HCT116 (cell line): ENCODE measurements at regions not wholly inside any gene's neighbourhood (a gene's known extent, or its start where the extent isn't known, plus 50 kb on each side); places are given as distances from the start of the nearest gene placed in this dataset.

Experiments
- ATAC-seq: fragments of 200-7000 bp; cut with Tn5 transposase; 2 replicates; pipeline ENCODE4 v1.9.1; 2020; ENCODE audit warnings: mild to moderate bottlenecking, moderate library complexity
- BruUV-seq: library from RNA; stranded (reverse); fragments of 400-500 nt; replicated peaks from 2 replicates; lab custom pipeline; 2021; lab: Mats Ljungman, UMichigan
- CTCF ChIA-PET: fragments of 300-600 bp; sonication (Branson Sonifier 250); formaldehyde crosslinking; loops from one replicate; lab custom pipeline; 2021; ENCODE audit warnings: antibody characterized with exemption; lab: Charles Lee
- POLR2A ChIA-PET: fragments of 300-600, 350-600 bp; sonication (Branson Sonifier 250); formaldehyde crosslinking; loops from one replicate; lab custom pipeline; 2021; ENCODE audit warnings: antibody characterized with exemption; lab: Charles Lee
- RAD21 ChIA-PET, 2 experiments: fragments of 300-600 bp; sonication (Branson Sonifier 250); formaldehyde crosslinking; loops; one replicate each; lab custom pipeline; 2023; ENCODE audit warnings: low total read pairs in 2 of 2; ENCODE audit not compliant: uncharacterized antibody in 2 of 2, unreplicated experiment in 2 of 2, low non-redundant PET in 1 of 2; lab: Charles Lee
- DNase-seq: peaks from one replicate; pipeline ENCODE4 v3.0.0-alpha.2; 2010; ENCODE audit warnings: low read depth, low spot score
- H2AFZ ChIP-seq: fragments of 200-600 bp; shearing (Covaris generic), sonication (generic); 2 replicates; pipeline ENCODE4 v1.6.1; 2017; ENCODE audit warnings: low read depth, mixed run types, mixed read lengths, antibody characterized with exemption, low read length; ENCODE audit not compliant: poor library complexity, severe bottlenecking
- H3K27ac ChIP-seq: 2 replicates; pipeline ENCODE4 v1.5.1; 2012; ENCODE audit warnings: low read depth, low read length
- H3K27me3 ChIP-seq: fragments of 200-600 bp; sonication (generic); 2 replicates; pipeline ENCODE4 v1.6.1; 2016; ENCODE audit warnings: mixed run types, low read length, mixed read lengths; ENCODE audit not compliant: insufficient read depth
- H3K36me3 ChIP-seq, 2 experiments: fragments of 200-500 bp in 1 of 2; fragments of 200-600 bp in 1 of 2; sonication (Bioruptor generic) in 1 of 2; sonication (generic) in 1 of 2; 2 replicates each; pipeline versions ENCODE4 v1.5.1 to v1.6.1; 2014 to 2016; ENCODE audit warnings: low read length in 2 of 2, inconsistent platforms in 1 of 2, mixed read lengths in 1 of 2, mixed run types in 1 of 2; ENCODE audit not compliant: insufficient read depth in 2 of 2, control insufficient read depth in 1 of 2
- H3K4me1 ChIP-seq, 2 experiments: fragments of 200-600 bp in 1 of 2; sonication (generic) in 1 of 2; 2 replicates each; pipeline versions ENCODE4 v1.5.1 to v1.6.1; 2012 to 2017; ENCODE audit warnings: low read length in 2 of 2, inconsistent platforms in 1 of 2, mild to moderate bottlenecking in 1 of 2, mixed read lengths in 1 of 2, mixed run types in 1 of 2, moderate library complexity in 1 of 2; ENCODE audit not compliant: insufficient read depth in 2 of 2, control insufficient read depth in 1 of 2
- H3K4me2 ChIP-seq: fragments of 200-600 bp; sonication (generic); 2 replicates; pipeline ENCODE4 v1.6.1; 2017; ENCODE audit warnings: mixed run types, low read length, mixed read lengths
- H3K4me3 ChIP-seq, 2 experiments: fragments of 200-600 bp in 1 of 2; sonication (generic) in 1 of 2; replicated peaks in 1 of 2; 2 replicates each; pipeline ENCODE4 v1.5.1; 2011 to 2016; ENCODE audit warnings: low read length in 2 of 2, control low read depth in 1 of 2, low read depth in 1 of 2, mild to moderate bottlenecking in 1 of 2, mixed read lengths in 1 of 2, mixed run types in 1 of 2
- H3K79me2 ChIP-seq: fragments of 200-600 bp; sonication (generic); 2 replicates; pipeline ENCODE4 v1.6.1; 2017; ENCODE audit warnings: mild to moderate bottlenecking, mixed run types, low read length, moderate library complexity, mixed read lengths; ENCODE audit not compliant: insufficient read depth
- H3K9ac ChIP-seq: fragments of 200-600 bp; sonication (generic); 2 replicates; pipeline ENCODE4 v1.6.1; 2016; ENCODE audit warnings: low read length, mixed read lengths
- H3K9me2 ChIP-seq: fragments of 200-600 bp; sonication (generic), shearing (Covaris generic); 2 replicates; pipeline ENCODE4 v1.6.1; 2017; ENCODE audit warnings: mixed run types, mild to moderate bottlenecking, moderate library complexity; ENCODE audit not compliant: insufficient read depth
- H3K9me3 ChIP-seq, 2 experiments: fragments of 200-500 bp in 1 of 2; fragments of 200-600 bp in 1 of 2; sonication (Bioruptor generic) in 1 of 2; sonication (generic) in 1 of 2; 2 replicates each; pipeline ENCODE4 v1.6.1; 2014 to 2017; ENCODE audit warnings: low read length in 2 of 2, mixed read lengths in 2 of 2, inconsistent platforms in 1 of 2, low read depth in 1 of 2, mild to moderate bottlenecking in 1 of 2, mixed run types in 1 of 2, moderate library complexity in 1 of 2; ENCODE audit not compliant: control insufficient read depth in 1 of 2, insufficient read depth in 1 of 2
- H4K20me1 ChIP-seq: fragments of 200-600 bp; sonication (generic), shearing (Covaris generic); 2 replicates; pipeline ENCODE4 v1.6.1; 2017; ENCODE audit warnings: mixed run types, mild to moderate bottlenecking, moderate library complexity; ENCODE audit not compliant: insufficient read depth
- CBX3 ChIP-seq: IDR thresholded peaks from 2 replicates; pipeline ENCODE4 v1.6.1; 2012; ENCODE audit warnings: low read depth
- CEBPB ChIP-seq: IDR thresholded peaks from 2 replicates; pipeline ENCODE4 v1.6.1; 2012; ENCODE audit warnings: low read depth
- CTCF ChIP-seq, 3 experiments: fragments of 200-600 bp in 1 of 3; sonication (generic) in 1 of 3; IDR thresholded peaks in 2 of 3; conservative IDR thresholded peaks in 1 of 3; 2 replicates each; pipeline ENCODE4 v1.5.1; 2012 to 2017; ENCODE audit warnings: low read depth in 2 of 3, low read length in 2 of 3, antibody characterized with exemption in 1 of 3, borderline replicate concordance in 1 of 3, control low read depth in 1 of 3, mild to moderate bottlenecking in 1 of 3, mixed read lengths in 1 of 3, mixed run types in 1 of 3, moderate library complexity in 1 of 3; ENCODE audit not compliant: insufficient read depth in 1 of 3
- EZH2phosphoT487 ChIP-seq: fragments of 200-600 bp; IDR thresholded peaks from 2 replicates; pipeline ENCODE4 v1.6.1; 2018; ENCODE audit warnings: antibody characterized with exemption, borderline replicate concordance
- FOSL1 ChIP-seq: IDR thresholded peaks from 2 replicates; pipeline ENCODE4 v1.6.1; 2012; ENCODE audit warnings: low read depth
- POLR2A ChIP-seq: IDR thresholded peaks from 2 replicates; pipeline ENCODE4 v1.7.0; 2011; ENCODE audit warnings: borderline replicate concordance; ENCODE audit not compliant: insufficient read depth, insufficient read length; ENCODE audit errors: extremely low read depth
- POLR2AphosphoS5 ChIP-seq: IDR thresholded peaks from 2 replicates; pipeline ENCODE4 v1.6.1; 2011; ENCODE audit warnings: mild to moderate bottlenecking, low read depth, low read length, moderate library complexity
- REST ChIP-seq: IDR thresholded peaks from 2 replicates; pipeline ENCODE4 v1.6.1; 2012; ENCODE audit warnings: low read depth
- SP1 ChIP-seq: IDR thresholded peaks from 2 replicates; pipeline ENCODE4 v1.6.1; 2012; ENCODE audit warnings: low read depth
- YY1 ChIP-seq: IDR thresholded peaks from 2 replicates; pipeline ENCODE4 v1.6.1; 2011; ENCODE audit warnings: low read length, low read depth, moderate library complexity, mild to moderate bottlenecking; ENCODE audit not compliant: insufficient replicate concordance; ENCODE audit errors: extremely low read depth
- ZNF274 ChIP-seq: fragments of 200-500 bp; sonication (Bioruptor generic); IDR thresholded peaks from 2 replicates; pipeline ENCODE4 v1.6.1; 2014; ENCODE audit warnings: mild to moderate bottlenecking, low read depth, low read length, inconsistent platforms
- intact Hi-C: fragments of 100-400 bp; cut with micrococcal nuclease; formaldehyde crosslinking; loops from 2 replicates; pipeline ENCODE4 v1.10.0; 2022
- TF ChIP-seq, protein P1 (sequence below): IDR thresholded peaks from 2 replicates; pipeline ENCODE4 v1.6.1; 2012
- TF ChIP-seq, protein P2 (sequence below): IDR thresholded peaks from 2 replicates; pipeline ENCODE4 v1.6.1; 2011; ENCODE audit warnings: mild to moderate bottlenecking, low read length, moderate library complexity; ENCODE audit not compliant: insufficient replicate concordance; ENCODE audit errors: extremely low read depth

GRCh38 chr12:90710711-90711110 lies 244.3 kb downstream of the CCER1 start:
- intact Hi-C loops, result no loop called here
- Histone ChIP-seq H3K9me2 (no peaks in the 10 kb centered on the region; the same call in 1 of the 2 replicates), H3K4me3 (no peak overlapping the region), H2AFZ (no peak overlapping the region), H3K27ac (no peak overlapping the region), H3K79me2 (no peaks in the 10 kb centered on the region), H3K9ac (no peak overlapping the region), H3K4me2 (no peak overlapping the region), H3K36me3 (no peaks in the 10 kb centered on the region), H3K9me3 (no peaks in the 10 kb centered on the region), H4K20me1 (no peaks in the 10 kb centered on the region), H3K4me1 (no peaks in the 10 kb centered on the region; a peak in 2 of 4 replicates), H3K27me3 (no peaks in the 10 kb centered on the region)
- ChIA-PET RAD21 (no interaction called here), POLR2A (no interaction called here), CTCF (no interaction called here)
- TF ChIP-seq YY1 (no peak), FOSL1 (no peak), CBX3 (no peak), ZNF274 (no peak)
- ATAC-seq (no peak), DNase-seq (no peak)
- BruUV-seq, result no TSS peak

DNA sequence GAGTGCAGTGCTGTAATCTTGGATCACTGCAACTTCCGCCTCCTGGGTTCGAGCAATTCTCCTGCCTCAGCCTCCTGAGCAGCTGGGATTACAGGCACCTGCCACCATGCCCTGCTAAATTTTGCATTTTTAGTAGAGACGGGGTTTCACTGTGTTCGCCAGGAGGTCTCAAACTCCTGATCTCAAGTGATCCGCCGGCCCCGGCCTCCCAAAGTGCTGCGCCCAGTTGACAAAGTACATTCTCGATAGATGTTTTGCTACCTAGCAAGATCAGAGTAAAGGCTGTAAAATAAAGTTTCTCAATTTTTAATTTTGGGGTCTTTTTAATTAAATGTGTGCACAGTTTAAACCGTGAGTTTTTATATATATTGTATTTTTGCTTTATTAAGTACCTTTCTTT lies 248.9 kb downstream of the CCER1 start:
- Histone ChIP-seq H3K9me2 (no peaks in the 10 kb centered on the region; the same call in 1 of the 2 replicates), H3K4me1 (no peaks in the 10 kb centered on the region), H2AFZ (no peak overlapping the region), H3K36me3 (no peaks in the 10 kb centered on the region), H3K27me3 (no peaks in the 10 kb centered on the region), H3K9me3 (no peaks in the 10 kb centered on the region), H3K27ac (no peak overlapping the region), H4K20me1 (no peaks in the 10 kb centered on the region), H3K79me2 (no peaks in the 10 kb centered on the region), H3K4me2 (no peak overlapping the region), H3K4me3 (no peak overlapping the region), H3K9ac (no peak overlapping the region)
- ATAC-seq (no peak), DNase-seq (no peak)
- no TSS peak for BruUV-seq
- CTCF ChIA-PET, result no interaction called here
- POLR2A ChIA-PET, result no interaction called here
- RAD21 ChIA-PET, result no interaction called here
- intact Hi-C loops, result no loop called here
- no peak for TF ChIP-seq POLR2AphosphoS5
- TF ChIP-seq EZH2phosphoT487, result no peak
- no peak for TF ChIP-seq SP1
- TF ChIP-seq, protein P1, sequence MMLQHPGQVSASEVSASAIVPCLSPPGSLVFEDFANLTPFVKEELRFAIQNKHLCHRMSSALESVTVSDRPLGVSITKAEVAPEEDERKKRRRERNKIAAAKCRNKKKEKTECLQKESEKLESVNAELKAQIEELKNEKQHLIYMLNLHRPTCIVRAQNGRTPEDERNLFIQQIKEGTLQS, result no peak
- TF ChIP-seq CEBPB, result no peak
- no peak for TF ChIP-seq POLR2A
- TF ChIP-seq REST, result no peak
- TF ChIP-seq, protein P2, sequence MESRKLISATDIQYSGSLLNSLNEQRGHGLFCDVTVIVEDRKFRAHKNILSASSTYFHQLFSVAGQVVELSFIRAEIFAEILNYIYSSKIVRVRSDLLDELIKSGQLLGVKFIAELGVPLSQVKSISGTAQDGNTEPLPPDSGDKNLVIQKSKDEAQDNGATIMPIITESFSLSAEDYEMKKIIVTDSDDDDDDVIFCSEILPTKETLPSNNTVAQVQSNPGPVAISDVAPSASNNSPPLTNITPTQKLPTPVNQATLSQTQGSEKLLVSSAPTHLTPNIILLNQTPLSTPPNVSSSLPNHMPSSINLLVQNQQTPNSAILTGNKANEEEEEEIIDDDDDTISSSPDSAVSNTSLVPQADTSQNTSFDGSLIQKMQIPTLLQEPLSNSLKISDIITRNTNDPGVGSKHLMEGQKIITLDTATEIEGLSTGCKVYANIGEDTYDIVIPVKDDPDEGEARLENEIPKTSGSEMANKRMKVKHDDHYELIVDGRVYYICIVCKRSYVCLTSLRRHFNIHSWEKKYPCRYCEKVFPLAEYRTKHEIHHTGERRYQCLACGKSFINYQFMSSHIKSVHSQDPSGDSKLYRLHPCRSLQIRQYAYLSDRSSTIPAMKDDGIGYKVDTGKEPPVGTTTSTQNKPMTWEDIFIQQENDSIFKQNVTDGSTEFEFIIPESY, result no peak
- TF ChIP-seq CTCF (IDR thresholded peaks at IDR 0.05 in 2 of 3, conservative IDR thresholded peaks at IDR 0.05 in 1 of 3; ENCODE audit: borderline replicate concordance in 1 of 3, insufficient read depth in 1 of 3, low read depth in 2 of 3, low read length in 2 of 3), result no peak
